DMS53 (cell line): ENCODE measurements at regions not wholly inside any gene's neighbourhood (a gene's known extent, or its start where the extent isn't known, plus 50 kb on each side); places are given as distances from the start of the nearest gene placed in this dataset.

Source experiments
- DNase-seq: peaks from one replicate; lab custom pipeline; 2025; lab: John Stamatoyannopoulos, UW

DNA sequence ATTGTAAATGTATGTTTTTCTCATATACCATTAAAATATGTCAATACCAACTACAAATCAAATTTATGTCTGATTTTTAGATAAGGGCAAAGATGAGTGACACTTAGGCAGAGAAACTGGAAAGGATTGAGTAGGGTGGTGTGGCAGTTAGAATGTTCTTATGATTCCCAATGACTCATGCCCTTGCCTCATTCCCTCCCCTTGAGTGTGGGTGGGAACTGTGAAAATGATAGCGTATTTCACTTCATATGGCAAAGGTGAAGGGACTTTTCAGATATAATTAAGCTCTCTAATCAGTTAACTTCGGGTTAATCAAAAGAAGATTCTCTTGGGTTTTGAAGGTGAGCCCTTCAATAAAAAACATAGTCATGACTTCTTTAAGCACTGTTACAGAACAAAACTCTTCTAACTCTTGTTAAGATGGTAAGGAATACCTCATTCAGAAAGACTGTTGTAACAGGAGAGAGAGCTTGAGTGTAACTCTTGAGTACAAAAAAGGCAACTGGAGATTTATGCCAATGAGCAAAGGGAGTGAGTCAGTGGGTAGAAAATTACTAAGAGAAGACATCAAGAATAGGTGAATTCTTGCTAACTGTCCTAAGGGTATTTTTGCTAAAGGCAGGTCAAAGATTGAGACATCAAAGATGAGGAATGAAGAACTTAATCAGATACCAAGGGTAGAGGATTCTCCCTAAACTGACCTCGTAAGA lies 329.5 kb downstream of the KCTD8 start:
- DNase-seq: peak; percentile 15

DNA sequence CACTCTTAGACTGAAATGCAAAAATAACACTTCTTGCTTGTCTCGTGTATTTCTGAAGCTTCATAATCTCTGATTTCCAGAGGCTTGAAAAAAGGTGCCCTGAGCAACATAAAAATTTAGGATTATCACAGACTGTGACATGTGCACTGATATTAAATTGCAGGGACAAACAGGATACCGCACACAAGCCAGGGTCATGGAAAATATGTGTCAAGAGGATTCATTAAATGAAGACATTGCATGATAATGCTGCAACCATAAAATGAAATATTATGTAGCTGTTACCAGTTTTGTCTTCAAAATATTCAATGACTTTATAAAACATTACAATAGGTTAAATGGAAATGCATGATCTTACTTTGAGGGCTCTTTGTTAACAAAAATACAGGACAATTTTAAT lies 328.0 kb downstream of the KCTD8 start:
- no peak for DNase-seq

DNA sequence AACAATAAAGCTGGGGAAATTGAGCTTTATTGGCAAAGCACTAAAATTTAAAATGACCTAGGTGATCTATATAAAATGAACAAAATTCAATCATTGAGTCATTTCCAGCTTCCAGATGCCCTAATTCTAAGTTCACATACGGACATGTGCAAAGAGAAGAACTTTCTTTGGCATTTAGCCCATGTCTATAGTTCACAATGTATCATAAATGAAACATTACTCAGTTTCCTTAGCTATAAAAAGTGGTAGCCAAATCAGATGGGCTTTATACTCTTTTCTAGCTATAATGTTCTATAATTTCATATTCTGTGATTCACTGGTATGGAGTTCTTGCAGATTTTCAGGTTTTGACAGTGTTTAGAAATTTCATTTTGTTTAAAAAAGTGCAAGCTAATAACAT lies 327.4 kb downstream of the KCTD8 start:
- DNase-seq: no peak
